NB4 (cell line): ENCODE measurements at regions not wholly inside any gene's neighbourhood (a gene's known extent, or its start where the extent isn't known, plus 50 kb on each side); places are given as distances from the start of the nearest gene placed in this dataset.

ENCODE experiments used
- MYC ChIP-seq: IDR thresholded peaks from 2 replicates; pipeline ENCODE4 v1.6.1; 2011; ENCODE audit warnings: low read depth, low read length
- TF ChIP-seq, protein P1 (sequence below): IDR thresholded peaks from one replicate; pipeline ENCODE4 v1.5.1; 2012; ENCODE audit warnings: low read depth, low read length
- TF ChIP-seq, protein P2 (sequence below): IDR thresholded peaks from 2 replicates; pipeline ENCODE4 v1.6.1; 2011; ENCODE audit warnings: low read depth, low read length

DNA sequence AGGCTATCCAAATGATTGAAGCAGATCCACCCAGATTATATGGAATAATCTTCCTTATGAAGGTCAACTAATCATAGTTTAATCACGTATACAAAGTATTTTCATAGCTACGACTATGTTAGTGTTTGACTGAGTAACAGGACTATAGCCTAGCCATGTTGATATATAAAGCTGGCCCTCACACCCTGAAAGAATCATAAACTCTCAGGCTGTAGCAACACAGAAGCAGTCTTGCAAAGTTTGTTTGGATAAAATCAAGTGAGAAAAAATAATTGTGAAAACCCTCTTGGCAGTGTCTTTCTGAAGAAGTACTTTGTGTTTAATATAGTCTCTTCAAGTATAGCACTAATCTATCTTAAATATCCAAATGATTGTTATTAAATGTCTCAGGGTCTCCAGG is 374.5 kb upstream of the DAB2 start:
- TF ChIP-seq, protein P1, sequence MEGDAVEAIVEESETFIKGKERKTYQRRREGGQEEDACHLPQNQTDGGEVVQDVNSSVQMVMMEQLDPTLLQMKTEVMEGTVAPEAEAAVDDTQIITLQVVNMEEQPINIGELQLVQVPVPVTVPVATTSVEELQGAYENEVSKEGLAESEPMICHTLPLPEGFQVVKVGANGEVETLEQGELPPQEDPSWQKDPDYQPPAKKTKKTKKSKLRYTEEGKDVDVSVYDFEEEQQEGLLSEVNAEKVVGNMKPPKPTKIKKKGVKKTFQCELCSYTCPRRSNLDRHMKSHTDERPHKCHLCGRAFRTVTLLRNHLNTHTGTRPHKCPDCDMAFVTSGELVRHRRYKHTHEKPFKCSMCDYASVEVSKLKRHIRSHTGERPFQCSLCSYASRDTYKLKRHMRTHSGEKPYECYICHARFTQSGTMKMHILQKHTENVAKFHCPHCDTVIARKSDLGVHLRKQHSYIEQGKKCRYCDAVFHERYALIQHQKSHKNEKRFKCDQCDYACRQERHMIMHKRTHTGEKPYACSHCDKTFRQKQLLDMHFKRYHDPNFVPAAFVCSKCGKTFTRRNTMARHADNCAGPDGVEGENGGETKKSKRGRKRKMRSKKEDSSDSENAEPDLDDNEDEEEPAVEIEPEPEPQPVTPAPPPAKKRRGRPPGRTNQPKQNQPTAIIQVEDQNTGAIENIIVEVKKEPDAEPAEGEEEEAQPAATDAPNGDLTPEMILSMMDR = no peak
- TF ChIP-seq, protein P2, sequence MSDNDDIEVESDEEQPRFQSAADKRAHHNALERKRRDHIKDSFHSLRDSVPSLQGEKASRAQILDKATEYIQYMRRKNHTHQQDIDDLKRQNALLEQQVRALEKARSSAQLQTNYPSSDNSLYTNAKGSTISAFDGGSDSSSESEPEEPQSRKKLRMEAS = no peak
- TF ChIP-seq MYC = no peak
